ENCODE measurements at regions not wholly inside any gene's neighbourhood (a gene's known extent, or its start where the extent isn't known, plus 50 kb on each side); places are given as distances from the start of the nearest gene placed in this dataset.

DNA sequence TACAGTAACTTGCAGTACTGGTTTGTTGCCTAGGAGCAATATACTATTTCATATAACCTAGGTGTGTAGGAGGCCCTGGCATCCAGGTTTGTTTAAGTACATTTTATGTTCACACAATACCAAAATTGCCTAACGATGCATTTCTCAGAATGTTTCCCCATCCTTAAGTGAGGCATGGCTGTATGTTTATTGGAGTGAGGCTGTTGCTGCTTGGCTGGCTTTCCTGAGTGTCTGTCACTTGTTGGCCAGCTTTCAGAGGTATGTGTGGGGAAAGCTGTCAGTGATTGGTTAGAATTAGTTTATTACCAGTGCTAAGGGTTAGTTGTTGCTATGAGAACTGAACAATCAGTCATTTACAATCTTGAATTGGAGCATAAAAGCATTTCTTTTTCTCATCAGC lies 154.1 kb upstream of the CDH12 start:
- H3K27ac ChIP-seq, result no peak overlapping the region

DNA sequence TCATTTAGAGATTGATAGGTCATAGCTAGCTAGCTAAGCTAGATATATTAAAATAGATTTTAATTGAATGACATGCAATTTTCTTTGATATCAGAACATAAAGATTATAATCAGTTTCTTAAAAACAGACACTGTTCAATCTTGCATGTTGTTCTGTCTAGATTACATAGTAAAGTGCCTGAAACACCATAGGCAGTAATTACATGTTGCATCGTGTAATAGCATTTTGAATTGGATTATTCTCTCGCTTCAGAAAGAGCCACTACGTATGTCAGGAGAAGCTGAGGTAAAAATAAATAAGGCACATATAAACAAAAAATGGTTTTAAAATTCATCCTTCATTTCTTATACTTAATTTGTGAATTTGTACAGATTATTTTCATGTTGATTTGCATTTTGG lies 148.0 kb upstream of the CDH12 start:
- H3K9me3 ChIP-seq, result no peaks in the 10 kb centered on the region
- H3K4me1 ChIP-seq, result no peaks in the 10 kb centered on the region
- no peaks in the 10 kb centered on the region for H3K36me3 ChIP-seq
- no peak overlapping the region for H3K4me3 ChIP-seq (replicated peaks in 1 of 3)
- H3K27ac ChIP-seq, result no peak overlapping the region
- H3K27me3 ChIP-seq, result no peaks in the 10 kb centered on the region
- no peak for TF ChIP-seq POLR2A (IDR thresholded peaks at IDR 0.05)
- TF ChIP-seq, protein P1, sequence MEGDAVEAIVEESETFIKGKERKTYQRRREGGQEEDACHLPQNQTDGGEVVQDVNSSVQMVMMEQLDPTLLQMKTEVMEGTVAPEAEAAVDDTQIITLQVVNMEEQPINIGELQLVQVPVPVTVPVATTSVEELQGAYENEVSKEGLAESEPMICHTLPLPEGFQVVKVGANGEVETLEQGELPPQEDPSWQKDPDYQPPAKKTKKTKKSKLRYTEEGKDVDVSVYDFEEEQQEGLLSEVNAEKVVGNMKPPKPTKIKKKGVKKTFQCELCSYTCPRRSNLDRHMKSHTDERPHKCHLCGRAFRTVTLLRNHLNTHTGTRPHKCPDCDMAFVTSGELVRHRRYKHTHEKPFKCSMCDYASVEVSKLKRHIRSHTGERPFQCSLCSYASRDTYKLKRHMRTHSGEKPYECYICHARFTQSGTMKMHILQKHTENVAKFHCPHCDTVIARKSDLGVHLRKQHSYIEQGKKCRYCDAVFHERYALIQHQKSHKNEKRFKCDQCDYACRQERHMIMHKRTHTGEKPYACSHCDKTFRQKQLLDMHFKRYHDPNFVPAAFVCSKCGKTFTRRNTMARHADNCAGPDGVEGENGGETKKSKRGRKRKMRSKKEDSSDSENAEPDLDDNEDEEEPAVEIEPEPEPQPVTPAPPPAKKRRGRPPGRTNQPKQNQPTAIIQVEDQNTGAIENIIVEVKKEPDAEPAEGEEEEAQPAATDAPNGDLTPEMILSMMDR (IDR thresholded peaks at IDR 0.05), result no peak
- no peak for DNase-seq
- intact Hi-C loops (cut with DNase I), result no loop called here
- 92 to 94% methylated on average over 3 of the region's 3 CpGs for WGBS, 2 donors

More for the DNA sequence above, 154.1 kb upstream of the CDH12 start:
- Histone ChIP-seq H3K27me3 (no peaks in the 10 kb centered on the region), H3K36me3 (no peaks in the 10 kb centered on the region), H3K4me1 (no peaks in the 10 kb centered on the region), H3K4me3 (replicated peaks in 1 of 3) (no peak overlapping the region), H3K9me3 (no peaks in the 10 kb centered on the region)
- WGBS, 2 donors, result 55 to 67% methylated on average over 1 of the region's 1 CpG
- intact Hi-C loops (cut with DNase I), result no loop called here
- DNase-seq, result no peak
- TF ChIP-seq, protein P1 (IDR thresholded peaks at IDR 0.05), result no peak
- no peak for TF ChIP-seq POLR2A (IDR thresholded peaks at IDR 0.05)

DNA sequence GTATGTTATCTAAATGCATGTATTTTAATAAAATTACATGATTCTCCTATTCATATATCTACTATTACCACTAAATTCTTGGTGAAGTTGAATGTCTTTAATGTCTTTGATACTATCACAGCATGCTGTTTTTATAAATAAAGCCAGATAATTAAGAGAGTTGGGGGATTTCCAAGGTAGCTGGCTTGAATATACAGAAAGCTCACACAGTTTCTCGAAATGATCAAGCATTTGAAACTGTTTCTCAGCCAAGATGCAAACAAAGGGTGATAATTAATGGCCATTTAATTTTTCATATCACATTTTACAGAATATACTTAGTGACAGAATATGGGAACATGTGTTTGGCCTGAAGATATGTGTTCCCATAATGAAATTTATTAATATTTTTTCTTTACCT lies 145.6 kb upstream of the CDH12 start:
- Histone ChIP-seq H3K9me3 (no peaks in the 10 kb centered on the region), H3K27me3 (no peaks in the 10 kb centered on the region), H3K4me1 (no peaks in the 10 kb centered on the region), H3K36me3 (no peaks in the 10 kb centered on the region), H3K27ac (no peak overlapping the region), H3K4me3 (replicated peaks in 1 of 3) (no peak overlapping the region)
- 62 to 64% methylated on average over 1 of the region's 1 CpG for WGBS, 2 donors
- TF ChIP-seq, protein P1 (IDR thresholded peaks at IDR 0.05), result no peak
- no peak for TF ChIP-seq POLR2A (IDR thresholded peaks at IDR 0.05)
- intact Hi-C loops (cut with DNase I), result no loop called here
- no peak for DNase-seq

DNA sequence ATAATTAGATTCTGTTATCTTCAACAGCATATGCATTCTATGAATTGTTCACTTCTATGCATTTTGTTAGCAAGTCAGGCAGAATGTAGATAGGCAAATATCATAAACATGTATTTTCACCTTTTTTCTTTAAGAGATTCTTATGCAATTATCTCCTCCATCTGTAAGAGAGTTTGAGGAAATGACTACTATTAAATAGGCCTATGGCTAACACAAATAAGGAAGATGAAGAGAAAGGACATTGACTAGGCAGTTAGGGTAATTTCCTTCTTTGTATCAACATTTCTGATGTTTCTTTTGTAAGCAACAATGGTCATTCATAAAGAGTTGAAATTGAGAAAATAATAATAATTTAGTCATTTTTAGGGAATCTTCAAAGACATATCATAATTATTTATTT lies 145.2 kb upstream of the CDH12 start:
- Histone ChIP-seq H3K36me3 (no peaks in the 10 kb centered on the region), H3K4me3 (replicated peaks in 1 of 3) (no peak overlapping the region), H3K9me3 (no peaks in the 10 kb centered on the region), H3K27me3 (no peaks in the 10 kb centered on the region), H3K4me1 (no peaks in the 10 kb centered on the region), H3K27ac (no peak overlapping the region)
- intact Hi-C loops (cut with DNase I), result no loop called here
- TF ChIP-seq, protein P1 (IDR thresholded peaks at IDR 0.05), result no peak
- TF ChIP-seq POLR2A (IDR thresholded peaks at IDR 0.05), result no peak
- no peak for DNase-seq

DNA sequence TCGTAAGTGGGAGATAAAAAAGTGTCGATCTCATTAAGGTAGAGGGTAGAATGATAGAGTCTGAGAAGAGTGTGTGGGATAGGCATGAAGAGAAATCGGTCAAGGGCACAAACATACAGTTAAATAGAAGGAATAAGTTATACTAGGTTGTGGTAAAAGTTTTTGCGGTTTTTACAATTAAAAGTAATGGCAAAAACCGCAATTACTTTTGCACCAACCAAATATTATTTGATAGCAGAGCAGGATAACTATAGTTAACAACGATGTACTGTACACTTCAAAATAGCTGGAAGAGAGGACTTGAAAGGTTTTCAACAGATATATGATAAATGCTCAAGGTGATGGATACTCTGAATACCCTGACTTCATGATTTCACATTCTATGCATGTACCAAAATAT lies 135.8 kb upstream of the CDH12 start:
- Histone ChIP-seq H3K4me1 (no peaks in the 10 kb centered on the region), H3K27ac (no peak overlapping the region), H3K9me3 (no peaks in the 10 kb centered on the region), H3K27me3 (no peaks in the 10 kb centered on the region), H3K4me3 (replicated peaks in 1 of 3) (no peak overlapping the region), H3K36me3 (no peaks in the 10 kb centered on the region)
- no peak for DNase-seq
- TF ChIP-seq POLR2A (IDR thresholded peaks at IDR 0.05), result no peak
- TF ChIP-seq, protein P1 (IDR thresholded peaks at IDR 0.05), result no peak
- intact Hi-C loops (cut with DNase I), result no loop called here
- 86 to 88% methylated on average over 6 of the region's 6 CpGs for WGBS, 2 donors

Data from thyroid gland (tissue), 4 donors.